ENCODE measurements at regions not wholly inside any gene's neighbourhood (a gene's known extent, or its start where the extent isn't known, plus 50 kb on each side); places are given as distances from the start of the nearest gene placed in this dataset.

DNA sequence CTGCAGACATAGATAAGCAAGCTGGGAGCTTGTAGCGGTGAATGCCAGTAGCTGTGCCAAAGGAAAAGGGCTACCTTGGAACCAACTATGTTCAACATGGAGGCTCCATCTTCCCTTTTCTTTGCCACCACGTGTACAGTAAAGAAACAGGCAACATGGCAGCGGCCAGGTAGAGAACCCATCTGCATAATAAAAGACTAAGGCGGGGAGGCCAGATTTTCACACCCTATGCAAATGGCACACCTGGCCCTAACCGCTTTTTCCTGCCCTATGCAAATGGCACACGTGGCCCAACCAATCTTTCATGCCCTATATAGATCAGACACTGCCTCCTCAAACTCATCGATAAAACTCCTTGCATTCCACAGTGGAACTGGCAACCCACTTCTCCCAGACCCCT, 477.5 kb upstream of the EDIL3 start:
- peaks cover 1 to 19% (median 7%) of the 10 kb centered on the region in 7 donors for H3K9me3 Mint-ChIP-seq
- Histone ChIP-seq H3K36me3 (ENCODE audit: control insufficient read depth, insufficient read depth, low read length) (no peaks in the 10 kb centered on the region), H3K27me3 (ENCODE audit: control insufficient read depth, insufficient read depth, low read length) (no peaks in the 10 kb centered on the region), H3K9me3 (ENCODE audit: control insufficient read depth in 2 of 2, low read length in 2 of 2) (peaks cover 0 to 12% of the 10 kb centered on the region in 2 experiments), H3K4me3 (ENCODE audit: low read depth, low read length) (no peak overlapping the region), H3K27ac (ENCODE audit: insufficient read depth, low read length, poor library complexity, severe bottlenecking) (no peak overlapping the region), H3K4me1 (ENCODE audit: control insufficient read depth, insufficient read depth, low read length, poor library complexity, severe bottlenecking) (no peaks in the 10 kb centered on the region)
- H3K36me3 Mint-ChIP-seq: no peaks in the 10 kb centered on the region
- ATAC-seq (ENCODE audit: low read depth in 2 of 2) (no peak), DNase-seq (no peak)
- H3K27me3 Mint-ChIP-seq: no peaks in the 10 kb centered on the region
- no peaks in the 10 kb centered on the region for H3K4me1 Mint-ChIP-seq
- no peak overlapping the region for H3K27ac Mint-ChIP-seq
- H3K4me3 Mint-ChIP-seq: no peak overlapping the region

DNA sequence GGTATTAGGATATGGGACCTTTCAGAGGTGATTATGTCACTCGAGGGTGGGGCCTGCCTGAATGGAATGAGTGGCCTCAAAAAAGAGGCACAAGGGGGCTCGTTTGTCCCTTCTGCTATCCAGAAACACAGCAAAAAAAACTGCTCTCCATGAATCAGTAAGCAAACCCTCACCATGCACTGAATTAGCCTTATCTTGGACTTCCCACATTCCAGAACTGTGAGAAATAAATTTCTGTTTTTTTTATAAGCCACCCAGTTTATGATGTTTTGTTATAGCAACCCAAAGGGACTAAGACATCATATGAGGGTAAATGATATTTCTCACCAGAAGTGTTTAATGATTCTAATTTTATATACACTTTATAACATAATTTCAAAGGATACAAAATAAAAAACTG, 476.6 kb upstream of the EDIL3 start:
- Mint-ChIP-seq H3K36me3 (no peaks in the 10 kb centered on the region), H3K9me3 (peaks cover 1 to 20% (median 8%) of the 10 kb centered on the region in 7 donors)

DNA sequence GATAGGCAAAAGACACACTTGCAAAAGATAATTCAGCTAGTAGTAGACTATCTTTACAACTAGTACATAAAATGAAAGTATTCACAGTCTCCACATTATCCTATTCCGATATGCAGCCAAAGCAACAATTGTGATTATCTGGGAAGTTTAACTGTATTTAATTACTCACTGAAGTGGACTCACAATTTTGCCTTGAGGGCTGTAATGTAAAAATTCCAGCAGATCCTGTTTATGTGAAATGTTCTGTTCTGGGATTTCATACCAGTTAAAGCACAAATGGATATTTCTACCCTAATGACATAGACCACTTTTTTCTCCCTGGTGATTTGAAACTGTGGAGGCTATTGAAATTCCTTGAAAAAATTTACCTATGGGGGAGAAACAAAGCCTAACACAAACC, 474.4 kb upstream of the EDIL3 start:
- Mint-ChIP-seq H3K27me3 (no peaks in the 10 kb centered on the region), H3K4me3 (no peak overlapping the region), H3K9me3 (peaks cover 1 to 20% (median 8%) of the 10 kb centered on the region in 7 donors), H3K27ac (no peak overlapping the region), H3K36me3 (no peaks in the 10 kb centered on the region), H3K4me1 (no peaks in the 10 kb centered on the region)
- H3K27ac ChIP-seq (ENCODE audit: insufficient read depth, low read length, poor library complexity, severe bottlenecking): no peak overlapping the region
- H3K4me1 ChIP-seq (ENCODE audit: control insufficient read depth, insufficient read depth, low read length, poor library complexity, severe bottlenecking): no peaks in the 10 kb centered on the region
- H3K4me3 ChIP-seq (ENCODE audit: low read depth, low read length): no peak overlapping the region
- DNase-seq (no peak), ATAC-seq (ENCODE audit: low read depth in 2 of 2) (no peak)
- H3K9me3 ChIP-seq (ENCODE audit: control insufficient read depth in 2 of 2, low read length in 2 of 2): peaks cover 0 to 8% of the 10 kb centered on the region in 2 experiments
- no peaks in the 10 kb centered on the region for H3K27me3 ChIP-seq (ENCODE audit: control insufficient read depth, insufficient read depth, low read length)
- H3K36me3 ChIP-seq (ENCODE audit: control insufficient read depth, insufficient read depth, low read length): no peaks in the 10 kb centered on the region

More for the DNA sequence above, 476.6 kb upstream of the EDIL3 start:
- Mint-ChIP-seq H3K4me1 (no peaks in the 10 kb centered on the region), H3K27ac (no peak overlapping the region), H3K4me3 (no peak overlapping the region), H3K27me3 (no peaks in the 10 kb centered on the region)
- Histone ChIP-seq H3K9me3 (ENCODE audit: control insufficient read depth in 2 of 2, low read length in 2 of 2) (peaks cover 0 to 12% of the 10 kb centered on the region in 2 experiments), H3K27me3 (ENCODE audit: control insufficient read depth, insufficient read depth, low read length) (no peaks in the 10 kb centered on the region), H3K4me3 (ENCODE audit: low read depth, low read length) (no peak overlapping the region), H3K4me1 (ENCODE audit: control insufficient read depth, insufficient read depth, low read length, poor library complexity, severe bottlenecking) (no peaks in the 10 kb centered on the region), H3K27ac (ENCODE audit: insufficient read depth, low read length, poor library complexity, severe bottlenecking) (no peak overlapping the region), H3K36me3 (ENCODE audit: control insufficient read depth, insufficient read depth, low read length) (no peaks in the 10 kb centered on the region)
- ATAC-seq (ENCODE audit: low read depth in 2 of 2): no peak
- no peak for DNase-seq

DNA sequence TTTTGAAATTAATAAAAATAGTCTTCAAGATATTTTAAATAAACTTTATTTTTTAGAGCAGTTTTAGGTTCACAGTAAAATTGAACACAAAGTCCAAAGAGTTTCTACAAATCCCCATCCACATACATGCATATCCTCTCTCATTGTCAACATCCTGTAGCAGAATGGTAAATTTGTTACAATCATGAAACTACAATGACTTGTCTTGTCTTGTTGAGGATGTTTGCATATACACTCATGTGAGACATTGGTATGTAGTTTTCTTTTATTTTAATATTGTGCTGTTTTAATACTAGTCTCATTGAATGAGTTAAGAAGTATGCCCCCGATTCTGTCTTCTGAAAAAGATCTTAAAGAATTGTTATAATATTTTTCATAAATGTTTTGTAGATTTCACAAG, 447.0 kb upstream of the EDIL3 start:
- no peaks in the 10 kb centered on the region for H3K4me1 ChIP-seq (ENCODE audit: control insufficient read depth, insufficient read depth, low read length, poor library complexity, severe bottlenecking)
- H3K4me3 ChIP-seq (ENCODE audit: low read depth, low read length): no peak overlapping the region
- no peaks in the 10 kb centered on the region for H3K36me3 ChIP-seq (ENCODE audit: control insufficient read depth, insufficient read depth, low read length)
- H3K4me3 Mint-ChIP-seq: no peak overlapping the region
- no peak overlapping the region for H3K27ac Mint-ChIP-seq
- H3K36me3 Mint-ChIP-seq: no peaks in the 10 kb centered on the region
- no peak overlapping the region for H3K27ac ChIP-seq (ENCODE audit: insufficient read depth, low read length, poor library complexity, severe bottlenecking)
- H3K9me3 ChIP-seq (ENCODE audit: control insufficient read depth in 2 of 2, low read length in 2 of 2): peaks cover 2 to 6% of the 10 kb centered on the region in 2 experiments
- no peaks in the 10 kb centered on the region for H3K27me3 ChIP-seq (ENCODE audit: control insufficient read depth, insufficient read depth, low read length)
- no peaks in the 10 kb centered on the region for H3K4me1 Mint-ChIP-seq
- ATAC-seq (ENCODE audit: low read depth in 2 of 2) (no peak), DNase-seq (no peak)
- no peaks in the 10 kb centered on the region for H3K27me3 Mint-ChIP-seq
- H3K9me3 Mint-ChIP-seq: peaks cover 0 to 19% (median 6%) of the 10 kb centered on the region in 7 donors

DNA sequence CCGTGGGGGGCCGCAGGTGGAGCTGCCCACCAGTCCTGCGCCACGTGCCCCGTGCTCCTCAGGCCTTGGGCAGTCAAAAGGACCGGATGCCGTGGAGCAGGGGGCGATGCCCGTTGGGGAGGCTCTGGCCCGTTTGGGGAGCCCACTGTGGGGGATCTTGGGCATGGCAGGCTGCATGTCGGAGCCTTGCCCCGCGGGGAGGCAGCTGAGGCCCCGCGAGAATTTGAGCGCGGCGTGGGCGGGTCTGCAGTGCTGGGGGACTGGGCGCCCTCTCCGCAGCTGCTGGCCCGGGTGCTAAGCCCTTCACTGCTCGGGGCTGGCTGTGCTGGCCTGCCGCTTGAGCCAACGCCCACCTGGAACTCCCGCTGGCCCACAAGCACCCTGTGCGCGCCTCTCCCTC, 445.6 kb upstream of the EDIL3 start:
- ATAC-seq (ENCODE audit: low read depth in 2 of 2): no peak
- Histone ChIP-seq H3K9me3 (ENCODE audit: control insufficient read depth in 2 of 2, low read length in 2 of 2) (peaks cover 2 to 6% of the 10 kb centered on the region in 2 experiments), H3K27ac (ENCODE audit: insufficient read depth, low read length, poor library complexity, severe bottlenecking) (no peak overlapping the region), H3K4me3 (ENCODE audit: low read depth, low read length) (no peak overlapping the region), H3K36me3 (ENCODE audit: control insufficient read depth, insufficient read depth, low read length) (no peaks in the 10 kb centered on the region), H3K27me3 (ENCODE audit: control insufficient read depth, insufficient read depth, low read length) (no peaks in the 10 kb centered on the region), H3K4me1 (ENCODE audit: control insufficient read depth, insufficient read depth, low read length, poor library complexity, severe bottlenecking) (no peaks in the 10 kb centered on the region)
- Mint-ChIP-seq H3K27ac (no peak overlapping the region), H3K4me3 (no peak overlapping the region), H3K4me1 (no peaks in the 10 kb centered on the region), H3K36me3 (no peaks in the 10 kb centered on the region), H3K27me3 (no peaks in the 10 kb centered on the region), H3K9me3 (peaks cover 0 to 19% (median 6%) of the 10 kb centered on the region in 7 donors)
- DNase-seq: no peak

DNA sequence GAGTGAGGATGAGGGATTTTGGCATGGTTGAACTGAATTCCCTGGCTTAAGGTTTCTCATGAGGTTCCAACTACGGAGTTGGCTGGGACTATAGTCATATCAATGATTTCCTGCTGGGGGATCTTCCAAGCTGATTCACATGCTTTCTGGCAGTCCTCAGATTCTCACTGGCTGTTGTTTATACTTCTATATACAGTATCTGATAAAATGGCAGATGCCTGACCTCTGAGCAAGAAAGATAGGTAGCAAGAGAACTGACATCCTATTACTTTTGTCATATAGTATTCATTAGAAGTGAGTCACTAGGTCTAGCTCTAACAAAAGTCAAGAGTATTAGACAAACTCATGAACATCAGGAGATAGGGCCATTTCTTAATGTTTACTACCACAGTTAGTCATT, 440.9 kb upstream of the EDIL3 start:
- H3K9me3 Mint-ChIP-seq: peaks cover 0 to 13% (median 6%) of the 10 kb centered on the region in 7 donors
- Histone ChIP-seq H3K27me3 (ENCODE audit: control insufficient read depth, insufficient read depth, low read length) (no peaks in the 10 kb centered on the region), H3K4me1 (ENCODE audit: control insufficient read depth, insufficient read depth, low read length, poor library complexity, severe bottlenecking) (no peaks in the 10 kb centered on the region), H3K4me3 (ENCODE audit: low read depth, low read length) (no peak overlapping the region), H3K9me3 (ENCODE audit: control insufficient read depth in 2 of 2, low read length in 2 of 2) (peaks cover 2 to 6% of the 10 kb centered on the region in 2 experiments), H3K27ac (ENCODE audit: insufficient read depth, low read length, poor library complexity, severe bottlenecking) (no peak overlapping the region), H3K36me3 (ENCODE audit: control insufficient read depth, insufficient read depth, low read length) (no peaks in the 10 kb centered on the region)
- H3K27me3 Mint-ChIP-seq: no peaks in the 10 kb centered on the region
- H3K36me3 Mint-ChIP-seq: no peaks in the 10 kb centered on the region
- H3K27ac Mint-ChIP-seq: no peak overlapping the region
- ATAC-seq (ENCODE audit: low read depth in 2 of 2) (no peak), DNase-seq (no peak)
- H3K4me3 Mint-ChIP-seq: no peak overlapping the region
- H3K4me1 Mint-ChIP-seq: no peaks in the 10 kb centered on the region

DNA sequence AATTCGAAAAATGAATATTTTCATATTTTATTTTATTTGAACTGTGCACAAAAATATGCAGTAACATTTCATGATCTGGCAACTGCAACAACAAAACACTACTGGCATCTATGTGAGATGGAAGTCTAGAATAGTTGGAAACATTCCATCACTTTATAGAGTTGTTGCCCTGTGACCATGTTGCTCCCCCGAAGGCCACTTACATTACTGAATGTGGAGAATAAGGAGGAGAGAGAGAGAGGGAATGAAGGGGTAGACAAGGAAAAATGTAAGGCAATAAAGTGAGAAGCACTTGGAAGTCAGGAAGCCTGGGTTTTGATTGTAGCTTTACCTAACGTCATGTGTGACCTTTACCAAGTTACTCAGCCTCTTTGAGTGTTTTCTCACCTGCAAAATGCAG, 437.2 kb upstream of the EDIL3 start:
- no peaks in the 10 kb centered on the region for H3K36me3 Mint-ChIP-seq
- ATAC-seq (ENCODE audit: low read depth in 2 of 2) (no peak), DNase-seq (no peak)
- no peaks in the 10 kb centered on the region for H3K27me3 Mint-ChIP-seq
- peaks cover 0 to 5% (median 1%) of the 10 kb centered on the region in 7 donors for H3K9me3 Mint-ChIP-seq
- Histone ChIP-seq H3K9me3 (ENCODE audit: control insufficient read depth in 2 of 2, low read length in 2 of 2) (no peaks in the 10 kb centered on the region), H3K27me3 (ENCODE audit: control insufficient read depth, insufficient read depth, low read length) (no peaks in the 10 kb centered on the region), H3K4me3 (ENCODE audit: low read depth, low read length) (no peak overlapping the region), H3K27ac (ENCODE audit: insufficient read depth, low read length, poor library complexity, severe bottlenecking) (no peak overlapping the region), H3K36me3 (ENCODE audit: control insufficient read depth, insufficient read depth, low read length) (no peaks in the 10 kb centered on the region), H3K4me1 (ENCODE audit: control insufficient read depth, insufficient read depth, low read length, poor library complexity, severe bottlenecking) (no peaks in the 10 kb centered on the region)
- no peaks in the 10 kb centered on the region for H3K4me1 Mint-ChIP-seq
- H3K27ac Mint-ChIP-seq: no peak overlapping the region
- no peak overlapping the region for H3K4me3 Mint-ChIP-seq

DNA sequence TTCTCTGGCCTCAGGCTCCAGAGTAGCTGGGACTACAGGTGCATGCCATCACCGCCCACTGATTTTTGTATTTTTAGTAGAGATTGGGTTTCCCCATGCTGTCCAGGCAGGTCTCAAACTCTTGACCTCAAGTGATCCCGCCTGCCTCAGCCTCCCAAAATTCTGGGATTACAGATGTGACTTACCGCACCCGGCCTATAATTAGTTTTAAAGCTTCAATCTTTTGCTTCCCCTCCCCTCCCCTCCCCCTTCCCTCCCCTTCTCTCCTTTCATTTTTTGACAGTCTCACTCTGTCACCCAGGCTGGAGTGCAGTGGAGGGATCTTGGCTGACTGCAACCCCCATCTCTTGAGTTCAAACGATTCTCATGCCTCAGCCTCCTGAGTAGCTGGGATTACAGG, 433.3 kb upstream of the EDIL3 start:
- H3K9me3 ChIP-seq (ENCODE audit: control insufficient read depth in 2 of 2, low read length in 2 of 2): peaks cover 0 to 2% of the 10 kb centered on the region in 2 experiments
- no peaks in the 10 kb centered on the region for H3K36me3 Mint-ChIP-seq
- H3K27ac Mint-ChIP-seq: no peak overlapping the region
- DNase-seq (no peak), ATAC-seq (ENCODE audit: low read depth in 2 of 2) (no peak)
- H3K4me1 ChIP-seq (ENCODE audit: control insufficient read depth, insufficient read depth, low read length, poor library complexity, severe bottlenecking): no peaks in the 10 kb centered on the region
- no peaks in the 10 kb centered on the region for H3K27me3 ChIP-seq (ENCODE audit: control insufficient read depth, insufficient read depth, low read length)
- H3K4me3 ChIP-seq (ENCODE audit: low read depth, low read length): no peak overlapping the region
- no peaks in the 10 kb centered on the region for H3K4me1 Mint-ChIP-seq
- H3K27ac ChIP-seq (ENCODE audit: insufficient read depth, low read length, poor library complexity, severe bottlenecking): no peak overlapping the region
- H3K36me3 ChIP-seq (ENCODE audit: control insufficient read depth, insufficient read depth, low read length): no peaks in the 10 kb centered on the region
- no peak overlapping the region for H3K4me3 Mint-ChIP-seq
- H3K27me3 Mint-ChIP-seq: no peaks in the 10 kb centered on the region
- H3K9me3 Mint-ChIP-seq: peaks cover 0 to 9% (median 1%) of the 10 kb centered on the region in 7 donors
